ENCODE measurements at regions not wholly inside any gene's neighbourhood (a gene's known extent, or its start where the extent isn't known, plus 50 kb on each side); places are given as distances from the start of the nearest gene placed in this dataset.

- DNase-seq (ENCODE audit: low read depth), result no peak
- TF ChIP-seq CTCF (IDR thresholded peaks at IDR 0.05; ENCODE audit: insufficient read depth, low read depth, low read length, missing control alignments), result no peak
Observed at GRCh38 chr9:84189904-84190303, 150.7 kb downstream of the SLC28A3 start.

GRCh38 chr9:84190411-84190810 lies 150.1 kb downstream of the SLC28A3 start:
- TF ChIP-seq CTCF (IDR thresholded peaks at IDR 0.05; ENCODE audit: insufficient read depth, low read depth, low read length, missing control alignments), result no peak
- no peak for DNase-seq (ENCODE audit: low read depth)

More at GRCh38 chr9:84189904-84190303, 150.7 kb downstream of the SLC28A3 start:
- H3K4me3 ChIP-seq (ENCODE audit: low read depth, low read length), result no peak overlapping the region

GRCh38 chr9:84206801-84207370 lies 133.7 kb downstream of the SLC28A3 start:
- DNase-seq (ENCODE audit: low read depth), result no peak
- no peak for TF ChIP-seq CTCF (IDR thresholded peaks at IDR 0.05; ENCODE audit: insufficient read depth, low read depth, low read length, missing control alignments)
- no peak overlapping the region for H3K4me3 ChIP-seq (ENCODE audit: low read depth, low read length)

More at GRCh38 chr9:84190411-84190810, 150.1 kb downstream of the SLC28A3 start:
- no peak overlapping the region for H3K4me3 ChIP-seq (ENCODE audit: low read depth, low read length)

GRCh38 chr9:84207491-84207951 lies 133.0 kb downstream of the SLC28A3 start:
- H3K4me3 ChIP-seq (ENCODE audit: low read depth, low read length), result no peak overlapping the region
- no peak for DNase-seq (ENCODE audit: low read depth)
- no peak for TF ChIP-seq CTCF (IDR thresholded peaks at IDR 0.05; ENCODE audit: insufficient read depth, low read depth, low read length, missing control alignments)

- DNase-seq (ENCODE audit: low read depth), result no peak
- no peak for TF ChIP-seq CTCF (IDR thresholded peaks at IDR 0.05; ENCODE audit: insufficient read depth, low read depth, low read length, missing control alignments)
Observed at GRCh38 chr9:84212246-84212645, 128.3 kb downstream of the SLC28A3 start.

GRCh38 chr9:84212982-84213381 lies 127.6 kb downstream of the SLC28A3 start:
- no peak for DNase-seq (ENCODE audit: low read depth)
- no peak overlapping the region for H3K4me3 ChIP-seq (ENCODE audit: low read depth, low read length)
- TF ChIP-seq CTCF (IDR thresholded peaks at IDR 0.05; ENCODE audit: insufficient read depth, low read depth, low read length, missing control alignments), result no peak

More at GRCh38 chr9:84212246-84212645, 128.3 kb downstream of the SLC28A3 start:
- H3K4me3 ChIP-seq (ENCODE audit: low read depth, low read length), result no peak overlapping the region

- DNase-seq (ENCODE audit: low read depth), result no peak
- H3K4me3 ChIP-seq (ENCODE audit: low read depth, low read length), result no peak overlapping the region
- TF ChIP-seq CTCF (IDR thresholded peaks at IDR 0.05; ENCODE audit: insufficient read depth, low read depth, low read length, missing control alignments), result no peak
Observed at GRCh38 chr9:84216151-84216550, 124.4 kb downstream of the SLC28A3 start.
